ENCODE measurements at regions not wholly inside any gene's neighbourhood (a gene's known extent, or its start where the extent isn't known, plus 50 kb on each side); places are given as distances from the start of the nearest gene placed in this dataset.
A peak's percentile ranks its signal among the peaks of the same experiment; 100 is the strongest.

DNA sequence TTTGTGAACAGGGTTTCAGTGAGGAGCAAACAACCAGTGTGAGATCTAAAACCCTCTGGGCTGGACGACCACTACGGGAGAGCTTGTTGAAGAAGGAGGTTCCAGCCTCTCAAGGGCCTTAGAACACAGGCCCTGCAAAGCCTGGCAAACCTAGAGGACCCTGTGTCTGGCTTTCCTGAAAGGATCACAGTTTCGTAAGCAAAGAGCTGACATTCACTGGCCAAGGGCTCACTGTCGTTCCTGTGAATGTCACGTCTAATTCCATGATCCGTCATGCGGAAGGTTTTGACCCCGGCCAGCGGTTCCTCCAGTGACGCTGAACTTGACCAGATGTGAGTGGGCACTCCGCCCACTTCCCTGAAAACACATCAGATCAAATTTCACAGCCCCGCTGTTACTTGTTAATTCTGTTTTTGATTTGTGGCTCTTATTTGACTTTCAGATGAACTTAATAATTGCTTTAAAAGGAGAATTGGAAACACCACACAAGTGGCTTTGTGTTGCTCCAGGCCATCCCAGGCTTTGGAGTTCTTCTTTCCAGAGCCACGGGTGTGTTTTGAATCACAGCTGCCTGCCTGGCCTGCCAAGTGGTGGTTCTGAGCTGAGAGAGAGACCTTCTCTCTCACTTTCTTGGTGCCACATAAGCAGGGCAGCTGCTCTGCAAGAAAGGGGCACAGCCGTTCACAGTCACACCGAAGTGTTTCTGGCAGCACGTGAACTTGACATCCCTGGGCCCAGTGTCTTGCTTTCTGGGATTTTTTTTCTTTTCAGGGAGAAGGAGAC, 308.4 kb downstream of the NDUFA10 start:
- no peaks in the 10 kb centered on the region for H3K27me3 ChIP-seq (ENCODE audit: control insufficient read depth in 2 of 2, insufficient read depth in 2 of 2, low read length in 2 of 2)
- H3K9me3 ChIP-seq (replicated peaks in 1 of 2; ENCODE audit: control insufficient read depth in 1 of 2, insufficient read depth in 1 of 2, low read length in 2 of 2), result peaks cover 11 to 20% of the 10 kb centered on the region in 2 donors
- H3K36me3 ChIP-seq (replicated peaks in 1 of 2; ENCODE audit: control insufficient read depth in 1 of 2, insufficient read depth in 2 of 2, low read length in 2 of 2), result no peaks in the 10 kb centered on the region
- Mint-ChIP-seq H3K27ac (peak overlapping the region in 1 of 7 donors; percentile 5), H3K4me1 (no peaks in the 10 kb centered on the region), H3K9me3 (peaks cover 6 to 31% (median 22%) of the 10 kb centered on the region in 7 donors), H3K27me3 (ENCODE audit: low read depth in 3 of 3) (peaks cover 3 to 9% (median 3%) of the 10 kb centered on the region in 3 donors), H3K4me3 (no peak overlapping the region), H3K36me3 (no peaks in the 10 kb centered on the region)
- intact Hi-C loops (cut with micrococcal nuclease), result no loop called here
- no peak overlapping the region for H3K9ac ChIP-seq (ENCODE audit: insufficient read depth, low read length, poor library complexity, severe bottlenecking)
- H3K79me2 ChIP-seq (ENCODE audit: insufficient read depth, low read length), result no peaks in the 10 kb centered on the region
- H3K4me1 ChIP-seq (ENCODE audit: control insufficient read depth in 1 of 2, insufficient read depth in 2 of 2, low read length in 2 of 2), result no peaks in the 10 kb centered on the region
- no peak for DNase-seq
- no peak overlapping the region for H3K27ac ChIP-seq (ENCODE audit: low read depth in 1 of 2, low read length in 2 of 2)
- H2AFZ ChIP-seq (ENCODE audit: insufficient read depth, low read depth, low read length, poor library complexity, severe bottlenecking), result no peak overlapping the region
- WGBS (ENCODE audit: insufficient coverage), result 92% methylated on average over 14 of the region's 16 CpGs
- H3K4me3 ChIP-seq (replicated peaks in 1 of 3; ENCODE audit: low read depth in 2 of 3, low read length in 3 of 3), result no peak overlapping the region
- H4K20me1 ChIP-seq (ENCODE audit: insufficient read depth, low read length), result no peaks in the 10 kb centered on the region
- TF ChIP-seq, protein P1, sequence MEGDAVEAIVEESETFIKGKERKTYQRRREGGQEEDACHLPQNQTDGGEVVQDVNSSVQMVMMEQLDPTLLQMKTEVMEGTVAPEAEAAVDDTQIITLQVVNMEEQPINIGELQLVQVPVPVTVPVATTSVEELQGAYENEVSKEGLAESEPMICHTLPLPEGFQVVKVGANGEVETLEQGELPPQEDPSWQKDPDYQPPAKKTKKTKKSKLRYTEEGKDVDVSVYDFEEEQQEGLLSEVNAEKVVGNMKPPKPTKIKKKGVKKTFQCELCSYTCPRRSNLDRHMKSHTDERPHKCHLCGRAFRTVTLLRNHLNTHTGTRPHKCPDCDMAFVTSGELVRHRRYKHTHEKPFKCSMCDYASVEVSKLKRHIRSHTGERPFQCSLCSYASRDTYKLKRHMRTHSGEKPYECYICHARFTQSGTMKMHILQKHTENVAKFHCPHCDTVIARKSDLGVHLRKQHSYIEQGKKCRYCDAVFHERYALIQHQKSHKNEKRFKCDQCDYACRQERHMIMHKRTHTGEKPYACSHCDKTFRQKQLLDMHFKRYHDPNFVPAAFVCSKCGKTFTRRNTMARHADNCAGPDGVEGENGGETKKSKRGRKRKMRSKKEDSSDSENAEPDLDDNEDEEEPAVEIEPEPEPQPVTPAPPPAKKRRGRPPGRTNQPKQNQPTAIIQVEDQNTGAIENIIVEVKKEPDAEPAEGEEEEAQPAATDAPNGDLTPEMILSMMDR (IDR thresholded peaks at IDR 0.05), result no peak
- no peak overlapping the region for H3K4me2 ChIP-seq (replicated peaks; ENCODE audit: extremely low read depth, low read length, poor library complexity, severe bottlenecking)

DNA sequence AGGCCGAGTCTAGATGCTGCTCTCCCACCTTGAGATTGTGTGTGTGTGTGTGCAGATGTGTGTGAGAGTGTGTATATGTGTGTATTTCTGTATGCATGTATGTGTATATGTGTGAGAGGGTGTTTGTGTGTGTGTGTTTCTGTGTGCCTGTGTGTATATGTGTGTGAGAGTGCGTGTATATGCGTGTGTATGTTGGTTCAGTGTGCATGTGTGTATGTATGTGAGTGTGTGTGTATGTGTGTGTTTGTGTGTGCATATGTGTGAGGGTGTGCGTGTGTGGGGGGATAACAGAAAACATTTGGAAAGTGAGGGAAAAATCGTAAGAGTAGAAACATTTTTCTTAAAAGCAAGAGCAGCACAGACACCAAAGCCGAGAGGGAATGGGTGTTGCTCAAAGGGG, 309.1 kb downstream of the NDUFA10 start:
- no peak overlapping the region for H3K27ac ChIP-seq (ENCODE audit: low read depth in 1 of 2, low read length in 2 of 2)
- no peak overlapping the region for H3K4me2 ChIP-seq (replicated peaks; ENCODE audit: extremely low read depth, low read length, poor library complexity, severe bottlenecking)
- TF ChIP-seq, protein P1 (IDR thresholded peaks at IDR 0.05), result no peak
- H3K9me3 Mint-ChIP-seq, result peaks cover 11 to 37% (median 29%) of the 10 kb centered on the region in 7 donors
- intact Hi-C loops (cut with micrococcal nuclease), result no loop called here
- no peaks in the 10 kb centered on the region for H3K4me1 Mint-ChIP-seq
- peaks cover 11 to 26% of the 10 kb centered on the region in 2 donors for H3K9me3 ChIP-seq (replicated peaks in 1 of 2; ENCODE audit: control insufficient read depth in 1 of 2, insufficient read depth in 1 of 2, low read length in 2 of 2)
- H3K4me3 Mint-ChIP-seq, result no peak overlapping the region
- no peaks in the 10 kb centered on the region for H4K20me1 ChIP-seq (ENCODE audit: insufficient read depth, low read length)
- peaks cover 2 to 14% (median 9%) of the 10 kb centered on the region in 3 donors for H3K27me3 Mint-ChIP-seq (ENCODE audit: low read depth in 3 of 3)
- no peak overlapping the region for H2AFZ ChIP-seq (ENCODE audit: insufficient read depth, low read depth, low read length, poor library complexity, severe bottlenecking)
- no peak overlapping the region for H3K9ac ChIP-seq (ENCODE audit: insufficient read depth, low read length, poor library complexity, severe bottlenecking)
- no peaks in the 10 kb centered on the region for H3K36me3 Mint-ChIP-seq
- no peak for DNase-seq
- no peaks in the 10 kb centered on the region for H3K4me1 ChIP-seq (ENCODE audit: control insufficient read depth in 1 of 2, insufficient read depth in 2 of 2, low read length in 2 of 2)
- no peaks in the 10 kb centered on the region for H3K79me2 ChIP-seq (ENCODE audit: insufficient read depth, low read length)
- H3K4me3 ChIP-seq (replicated peaks in 1 of 3; ENCODE audit: low read depth in 2 of 3, low read length in 3 of 3), result no peak overlapping the region
- no peaks in the 10 kb centered on the region for H3K36me3 ChIP-seq (replicated peaks in 1 of 2; ENCODE audit: control insufficient read depth in 1 of 2, insufficient read depth in 2 of 2, low read length in 2 of 2)
- WGBS (ENCODE audit: insufficient coverage), result 97% methylated on average over 6 of the region's 6 CpGs
- H3K27me3 ChIP-seq (ENCODE audit: control insufficient read depth in 2 of 2, insufficient read depth in 2 of 2, low read length in 2 of 2), result peaks cover 0 to 4% of the 10 kb centered on the region in 2 donors
- no peak overlapping the region for H3K27ac Mint-ChIP-seq
